H1 (cell line): ENCODE measurements at regions not wholly inside any gene's neighbourhood (a gene's known extent, or its start where the extent isn't known, plus 50 kb on each side); places are given as distances from the start of the nearest gene placed in this dataset.

ENCODE experiments used
- BRCA1 ChIP-seq: IDR thresholded peaks from 2 replicates; pipeline ENCODE4 v1.6.1; 2012; ENCODE audit warnings: low read depth, low read length, improper control_type of control experiment
- FOSL1 ChIP-seq: IDR thresholded peaks from 2 replicates; pipeline ENCODE4 v1.6.1; 2011; ENCODE audit warnings: mild to moderate bottlenecking, low read depth, low read length, moderate library complexity; ENCODE audit not compliant: insufficient read depth
- KDM5A ChIP-seq: fragments of 200-600 bp; IDR thresholded peaks from 2 replicates; pipeline ENCODE4 v1.7.1; 2012; ENCODE audit warnings: mild to moderate bottlenecking, low read length, inconsistent platforms, mixed read lengths
- NRF1 ChIP-seq: IDR thresholded peaks from 2 replicates; pipeline ENCODE4 v1.6.1; 2011; ENCODE audit warnings: mild to moderate bottlenecking, low read depth, low read length, improper control_type of control experiment

DNA sequence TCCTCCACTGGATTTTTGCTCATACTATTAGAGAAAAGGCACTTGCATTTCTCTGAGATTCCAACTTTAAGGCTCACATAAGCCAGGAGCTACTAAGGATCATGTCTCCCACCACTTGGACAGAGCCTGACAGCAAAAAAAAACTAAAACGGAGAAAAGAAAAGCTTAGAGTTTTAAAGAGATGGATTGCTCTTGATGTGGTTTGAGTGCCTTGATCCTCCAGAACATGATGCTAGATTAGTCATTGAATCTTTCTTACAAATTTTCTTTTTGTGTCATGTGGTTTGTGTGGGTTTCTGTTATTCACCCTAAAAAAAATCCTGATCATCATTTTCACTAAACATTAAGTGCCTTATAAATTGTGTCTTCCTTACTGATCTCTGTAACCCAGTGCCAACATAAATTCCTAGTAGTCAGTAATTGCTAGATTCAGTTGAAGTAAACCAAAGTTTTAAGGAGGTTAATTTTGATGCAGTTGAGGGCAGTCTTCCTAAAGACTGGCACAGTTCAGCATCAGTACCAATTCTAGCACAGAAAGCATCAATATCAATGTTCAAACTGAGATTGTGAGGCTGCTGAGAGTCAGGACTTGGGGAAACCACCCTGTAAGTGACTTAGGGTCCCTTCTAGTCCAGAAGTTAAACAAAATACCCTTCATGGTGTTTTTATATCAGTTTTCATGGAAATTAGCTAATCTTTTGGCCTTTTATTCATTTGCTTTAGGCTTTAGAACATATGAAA, 206.3 kb downstream of the RAD51AP2 start (continued):
- TF ChIP-seq BRCA1 (no peak), FOSL1 (no peak), NRF1 (no peak), KDM5A (no peak)
